ENCODE measurements at regions not wholly inside any gene's neighbourhood (a gene's known extent, or its start where the extent isn't known, plus 50 kb on each side); places are given as distances from the start of the nearest gene placed in this dataset.
"Not testable (repeated sequence)": the region's sequence is repeated elsewhere in the genome, so short reads cannot be mapped to it uniquely, and the experiment has no call there.

DNA sequence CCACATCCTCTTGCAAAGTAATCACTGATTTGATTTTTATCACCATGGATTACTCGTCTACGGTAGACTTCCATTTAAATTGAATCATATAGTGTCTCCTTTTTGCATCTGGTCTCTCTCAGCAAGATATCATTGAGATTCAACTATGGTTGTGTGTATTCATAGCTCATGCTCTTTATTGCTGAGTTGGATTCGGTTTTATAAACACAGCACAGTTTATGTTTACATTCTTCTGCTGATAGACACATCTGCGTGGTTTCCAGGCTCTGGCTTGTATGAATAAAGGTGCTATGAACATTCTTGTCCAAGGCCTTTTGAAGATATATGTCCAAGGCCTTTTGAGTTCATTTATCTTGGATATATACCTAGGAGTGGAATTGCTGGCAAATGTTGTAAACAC, 356.5 kb upstream of the CELF2 start:
- DNase-seq = no peak

DNA sequence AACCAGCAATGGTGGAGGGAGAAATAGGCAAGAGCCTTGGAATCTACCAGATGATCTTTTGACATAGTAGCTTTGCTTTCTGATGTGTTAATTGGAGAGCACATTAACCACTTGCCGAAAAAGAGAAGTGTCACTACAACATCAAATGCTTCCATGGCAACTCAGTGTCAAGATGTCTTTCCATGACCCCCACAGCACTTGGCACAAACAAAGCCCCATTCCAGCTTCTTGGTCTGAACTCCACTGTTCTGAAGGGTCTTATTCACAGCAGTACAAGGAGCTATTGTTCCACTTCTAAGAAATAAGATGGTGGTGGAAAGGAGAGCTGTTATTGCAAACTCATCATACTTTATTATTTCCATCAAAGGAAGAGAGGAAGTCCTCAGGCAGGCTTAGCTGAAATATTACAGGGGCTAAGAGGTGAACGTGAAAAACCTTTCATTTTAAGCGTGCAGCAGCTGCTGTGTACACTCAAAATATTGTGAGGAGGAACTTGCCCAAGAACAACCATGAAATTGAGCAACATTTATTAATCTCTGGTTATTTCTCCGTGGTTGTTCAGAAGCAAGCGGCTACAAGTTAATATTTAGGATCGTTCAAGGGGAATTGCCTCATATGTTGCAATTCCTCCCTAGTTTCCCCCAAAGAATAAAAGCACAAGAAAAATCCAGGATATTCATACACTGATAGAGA, 354.8 kb upstream of the CELF2 start:
- no peak for DNase-seq

DNA sequence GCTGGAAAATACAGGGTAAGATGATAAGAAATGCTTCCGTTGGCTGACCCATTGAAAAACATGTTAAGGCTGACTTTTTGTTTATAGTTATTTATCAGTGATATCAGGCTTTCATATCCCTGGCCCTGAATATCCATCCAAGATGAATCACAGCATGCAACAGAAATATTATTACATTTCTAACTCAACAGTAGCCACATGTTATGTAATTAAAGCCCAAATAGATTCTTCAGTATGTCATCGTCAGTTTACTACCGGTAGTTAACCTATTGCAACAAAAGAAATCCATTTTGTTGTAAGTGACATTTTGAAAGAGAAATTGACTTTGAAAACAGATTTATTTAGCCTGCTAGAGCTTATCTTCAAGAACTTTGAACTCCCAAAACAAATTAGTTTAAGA, 354.1 kb upstream of the CELF2 start:
- DNase-seq = no peak

DNA sequence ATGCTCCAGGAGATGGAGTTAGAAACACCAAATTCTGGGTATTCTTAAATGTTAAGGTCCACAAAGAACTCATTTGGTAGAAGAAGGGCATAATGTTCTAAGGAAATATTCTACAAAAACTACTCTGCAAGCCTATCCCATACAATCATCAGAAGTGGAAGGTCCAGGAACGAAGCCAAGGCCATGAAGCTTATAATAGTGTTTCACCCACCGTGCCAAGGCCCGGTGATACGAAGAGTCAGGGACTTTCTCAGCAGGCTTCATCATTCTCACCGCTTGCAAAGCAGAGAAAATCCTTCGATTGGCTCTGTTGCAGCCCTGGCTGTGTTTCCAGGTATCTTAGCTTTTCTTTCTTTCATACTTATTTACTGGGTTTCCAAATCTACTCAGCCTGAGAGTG, 351.9 kb upstream of the CELF2 start:
- no peak for DNase-seq

DNA sequence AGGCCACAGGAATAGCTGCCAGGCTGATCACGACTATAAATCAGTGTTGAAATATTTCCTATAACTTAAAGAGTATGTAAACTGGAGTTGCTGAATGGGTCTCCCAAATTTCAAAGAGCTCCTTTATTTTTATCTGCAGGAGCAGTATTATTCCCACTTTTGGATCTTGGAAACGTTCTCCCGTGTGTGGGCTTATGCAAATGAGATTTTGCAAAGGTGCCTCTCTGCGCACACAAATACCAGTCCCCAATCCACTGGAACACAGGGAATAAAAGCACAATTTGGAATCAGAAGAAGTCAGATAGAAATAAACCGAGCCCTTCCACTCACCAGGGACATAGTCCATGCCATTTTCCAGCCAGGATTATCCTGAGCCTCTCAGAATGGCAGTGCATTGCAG, 350.2 kb upstream of the CELF2 start:
- DNase-seq = no peak

DNA sequence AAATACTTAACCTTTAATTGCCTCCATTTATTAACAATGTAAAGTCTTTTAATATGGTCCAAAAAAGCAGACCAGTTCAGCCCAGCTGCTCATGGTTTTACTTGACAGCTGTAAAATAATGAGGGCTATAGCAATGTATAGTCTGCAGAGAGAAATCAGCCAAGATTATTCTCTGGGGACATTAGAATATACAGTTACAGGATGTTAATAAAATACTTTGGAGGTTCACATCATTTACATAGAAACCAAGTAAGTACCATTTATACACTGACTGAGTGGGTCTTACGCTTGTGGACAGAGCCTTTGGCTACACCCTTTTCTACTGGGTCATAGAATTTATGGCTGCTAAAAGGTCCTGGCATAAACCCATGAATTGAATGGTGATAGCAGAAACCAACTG, 340.7 kb upstream of the CELF2 start:
- DNase-seq = no peak

DNA sequence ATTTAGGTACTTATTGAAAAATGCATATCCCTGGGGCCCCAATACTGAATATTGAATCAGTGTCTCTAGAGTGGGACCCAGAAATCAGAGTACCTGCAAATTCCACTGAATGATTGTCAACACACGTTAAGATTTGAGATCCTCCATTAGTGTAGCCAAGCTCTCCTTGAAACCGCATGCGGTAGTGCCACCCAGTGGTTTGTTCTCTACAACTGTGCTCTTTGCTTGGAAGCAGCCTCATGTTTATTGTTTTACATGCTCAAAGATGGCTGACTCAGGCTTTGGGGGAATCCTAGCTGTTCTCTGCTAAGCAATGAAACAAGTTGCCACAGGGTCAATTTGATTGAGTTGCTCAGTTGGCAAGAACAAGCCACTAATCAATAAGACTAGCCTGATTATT, 340.2 kb upstream of the CELF2 start:
- DNase-seq = peak; percentile 59

DNA sequence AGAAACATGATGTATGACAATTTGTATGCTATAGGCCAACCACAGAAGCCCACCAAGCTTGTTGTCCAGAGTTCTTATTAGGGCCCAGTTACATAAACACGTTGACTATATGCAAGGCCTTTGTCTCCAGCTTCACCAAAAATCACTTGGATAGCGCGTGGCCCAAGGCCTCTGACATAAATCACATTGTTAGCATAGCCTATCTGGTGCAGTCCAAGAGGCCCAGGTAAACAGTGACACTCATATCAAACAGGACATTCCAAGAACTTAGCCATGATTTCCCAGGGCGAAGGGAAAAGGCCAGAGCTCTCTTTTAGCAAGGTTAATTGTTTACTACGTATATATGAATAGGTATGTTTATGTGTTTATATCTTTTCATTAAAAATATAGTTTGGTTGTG, 337.2 kb upstream of the CELF2 start:
- no peak for DNase-seq

DNA sequence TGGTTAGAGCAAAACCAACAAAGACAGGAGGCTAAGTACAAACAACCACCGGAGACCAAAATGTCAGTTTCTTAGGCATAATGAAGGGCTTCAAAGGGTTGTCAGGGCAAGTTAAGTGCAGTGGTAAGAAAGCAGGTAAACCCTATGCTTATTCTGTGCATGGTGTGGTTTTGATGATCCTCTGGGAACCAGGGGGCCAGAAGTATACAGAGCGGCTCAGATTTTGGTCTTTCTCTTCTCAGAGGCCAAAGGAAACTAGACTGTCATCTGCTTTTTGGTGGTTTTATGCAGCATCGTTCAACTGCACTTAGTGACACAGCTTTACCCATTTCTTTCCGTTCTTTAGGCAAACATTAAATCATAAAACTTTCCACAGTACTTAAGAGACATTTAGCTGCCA, 332.7 kb upstream of the CELF2 start:
- no peak for DNase-seq

DNA sequence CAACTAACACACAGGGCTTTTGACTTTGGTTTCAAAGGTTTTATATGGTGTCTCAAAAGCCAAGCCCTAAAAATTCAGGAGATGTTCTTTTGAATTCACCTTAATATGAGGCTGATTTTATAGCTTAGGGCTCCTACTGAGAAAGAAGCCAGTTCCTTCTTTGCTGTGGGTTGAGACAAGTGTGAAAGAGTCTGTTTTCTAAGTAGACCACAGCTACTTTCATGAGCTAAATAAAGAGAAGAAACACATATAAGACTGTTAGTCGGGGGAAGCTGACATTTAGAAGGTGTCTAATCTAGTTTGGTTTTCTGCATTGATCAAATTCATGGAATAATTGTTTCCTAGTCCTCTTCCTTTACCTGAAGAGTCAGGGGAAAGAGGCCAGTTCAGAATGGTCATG, 332.1 kb upstream of the CELF2 start:
- DNase-seq = no peak

DNA sequence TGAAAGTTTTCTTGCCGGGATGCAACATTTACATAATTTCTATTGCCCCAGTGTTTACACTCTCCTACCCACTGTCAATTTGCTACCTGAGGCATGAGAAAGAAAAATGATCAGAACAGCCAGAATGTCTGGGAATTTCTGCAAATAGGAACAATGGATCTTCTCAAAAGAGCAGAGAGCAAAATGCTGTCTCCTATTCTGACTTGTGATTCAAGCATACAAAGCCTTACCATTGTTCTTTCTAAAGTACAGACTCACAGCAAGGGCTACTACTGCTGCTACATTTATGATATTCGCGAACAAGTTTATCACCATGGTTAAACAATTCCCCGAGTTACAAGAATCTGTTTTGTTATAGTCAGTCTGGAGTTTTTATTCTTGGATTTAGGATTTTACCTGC, 329.9 kb upstream of the CELF2 start:
- DNase-seq = no peak

DNA sequence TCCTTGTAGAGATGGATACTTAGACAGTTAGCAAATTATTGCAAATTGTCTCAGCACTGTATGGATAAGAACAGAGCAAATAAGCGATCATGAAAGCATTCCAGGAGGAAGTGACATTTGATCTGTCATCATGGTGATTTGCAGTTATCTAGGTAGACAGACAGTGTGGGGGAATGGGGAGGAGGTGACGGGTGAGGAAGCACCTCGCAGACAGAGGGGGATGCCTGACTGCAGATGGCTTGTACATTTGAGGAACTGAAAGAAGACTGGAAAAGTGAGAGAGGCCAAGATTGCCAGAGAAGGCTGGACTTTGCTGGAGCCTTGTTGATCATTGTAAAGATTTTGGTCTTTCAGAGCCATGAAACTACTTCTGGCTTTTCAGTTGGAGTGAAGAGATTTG, 318.2 kb upstream of the CELF2 start:
- no peak for DNase-seq

DNA sequence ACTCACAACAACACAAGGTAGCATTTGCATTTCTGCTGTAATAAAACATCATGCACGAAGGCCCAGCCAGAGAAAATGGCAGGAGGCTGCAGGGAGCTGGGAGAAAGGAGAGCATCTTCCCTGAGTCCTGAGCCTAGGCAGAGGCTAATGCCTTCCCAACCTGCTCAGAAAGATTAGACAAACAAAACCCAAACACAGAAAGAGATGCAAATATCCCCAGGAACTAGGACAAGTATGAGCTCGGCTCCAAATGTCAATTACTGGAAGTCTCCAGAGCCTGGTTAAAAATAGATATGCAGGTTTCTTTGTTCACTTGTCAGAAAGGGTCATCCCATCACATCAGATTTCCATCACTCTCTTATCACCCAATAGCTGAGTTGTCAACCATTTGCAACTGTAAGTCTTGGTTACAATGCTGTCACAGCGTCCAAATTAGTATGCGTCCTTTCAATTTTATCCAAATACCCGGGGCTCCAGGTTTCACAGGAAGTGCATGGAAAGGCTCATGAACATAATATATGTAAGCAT, 316.5 kb upstream of the CELF2 start:
- no peak for DNase-seq

DNA sequence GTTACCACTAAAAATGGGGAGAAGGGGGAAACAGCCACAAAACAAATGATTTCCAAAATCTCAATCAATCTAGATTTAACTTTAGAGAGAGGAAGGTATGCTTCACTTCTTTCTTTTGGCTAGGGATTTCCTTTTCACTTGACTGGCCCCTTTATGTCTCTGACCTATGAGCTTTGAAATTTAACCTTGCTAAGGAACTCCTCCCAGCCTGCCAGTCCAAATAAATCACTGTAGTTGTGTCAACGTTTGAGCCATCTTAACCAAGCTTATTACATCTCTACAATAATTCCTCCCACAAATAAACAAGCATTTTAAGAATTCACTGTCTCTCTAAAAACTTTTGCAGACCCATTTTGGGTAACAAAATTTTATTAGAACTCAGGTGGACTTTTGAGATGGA, 315.5 kb upstream of the CELF2 start:
- no peak for DNase-seq

DNA sequence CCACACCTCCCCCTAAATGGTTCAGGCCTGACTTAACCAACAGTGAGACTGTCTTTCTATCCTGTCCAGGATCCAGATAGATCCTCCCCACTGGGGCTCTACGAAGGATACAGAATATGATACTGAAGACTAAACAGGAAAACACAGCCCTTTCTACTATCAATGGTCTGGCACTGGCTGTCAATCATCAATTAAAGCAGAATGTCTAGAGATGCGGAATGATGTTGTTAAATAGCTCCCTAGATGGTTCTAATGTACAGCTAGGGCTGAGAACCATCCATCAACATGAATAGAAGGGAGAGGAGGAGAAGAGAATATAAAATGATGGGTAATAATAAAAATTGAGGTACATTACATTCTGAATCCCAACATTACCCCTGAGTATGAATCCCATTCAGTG, 314.3 kb upstream of the CELF2 start:
- DNase-seq = no peak

DNA sequence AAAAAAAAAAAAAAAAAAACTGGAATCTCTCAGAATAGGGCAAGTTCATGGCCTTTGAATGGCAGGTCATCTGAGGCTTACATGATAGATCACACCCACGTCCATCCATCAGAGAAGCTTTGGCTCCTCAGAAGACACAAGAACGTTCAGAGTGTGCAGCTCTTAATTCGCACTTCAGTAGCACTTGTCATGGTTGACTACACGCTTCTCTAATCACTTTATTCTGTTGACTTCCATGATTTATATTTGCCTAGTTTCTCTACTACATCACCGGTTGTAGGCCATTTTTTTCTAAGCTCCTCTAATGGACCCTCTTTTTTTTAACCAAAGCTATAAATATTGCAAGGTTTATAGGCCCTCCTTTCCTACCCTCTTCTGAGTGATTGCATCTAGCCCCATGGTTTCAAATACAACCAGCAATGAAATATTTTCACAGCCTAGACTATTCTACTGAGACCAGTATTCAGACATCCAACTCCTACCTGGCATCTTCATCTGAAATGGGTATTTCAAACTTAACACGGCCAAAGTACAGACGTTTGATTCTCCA, 305.4 kb upstream of the CELF2 start:
- DNase-seq = no peak

DNA sequence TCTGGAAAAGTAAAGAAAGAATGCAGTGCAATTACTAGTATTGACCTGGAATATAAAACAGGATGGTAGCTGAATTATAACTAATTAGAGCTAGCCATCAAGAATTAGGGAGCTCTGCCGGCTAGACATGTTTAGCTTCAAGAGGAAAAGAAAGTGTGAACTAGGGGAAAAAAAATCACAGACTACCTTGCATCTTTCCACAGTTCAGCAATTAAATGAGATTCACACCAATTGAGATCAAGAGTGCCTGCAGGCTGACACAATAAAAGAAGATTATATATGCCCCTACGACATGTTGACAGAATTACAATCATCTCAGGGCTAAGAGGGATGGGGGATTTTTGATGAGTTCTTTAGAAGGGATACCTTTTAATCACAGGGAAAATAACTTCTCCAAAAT, 303.3 kb upstream of the CELF2 start:
- DNase-seq = no peak

DNA sequence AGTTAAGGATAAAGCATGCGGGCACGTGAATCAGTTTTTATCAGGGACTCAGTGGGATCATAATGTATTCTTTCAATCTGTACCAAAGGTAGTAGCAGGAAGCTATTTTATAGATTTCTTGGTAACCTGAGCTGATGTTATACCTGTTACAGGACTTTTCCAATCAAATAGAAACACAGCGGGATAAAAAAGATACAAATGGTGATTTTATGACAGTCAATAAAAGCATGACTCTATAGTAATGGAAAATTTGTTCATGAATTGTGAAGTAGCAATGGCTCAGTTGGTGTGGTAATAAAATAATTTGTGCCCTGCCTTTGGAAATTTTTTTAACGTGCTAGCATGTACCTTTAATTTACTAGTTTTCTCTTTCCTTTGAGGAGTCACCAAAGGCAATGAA, 300.7 kb upstream of the CELF2 start:
- no peak for DNase-seq

DNA sequence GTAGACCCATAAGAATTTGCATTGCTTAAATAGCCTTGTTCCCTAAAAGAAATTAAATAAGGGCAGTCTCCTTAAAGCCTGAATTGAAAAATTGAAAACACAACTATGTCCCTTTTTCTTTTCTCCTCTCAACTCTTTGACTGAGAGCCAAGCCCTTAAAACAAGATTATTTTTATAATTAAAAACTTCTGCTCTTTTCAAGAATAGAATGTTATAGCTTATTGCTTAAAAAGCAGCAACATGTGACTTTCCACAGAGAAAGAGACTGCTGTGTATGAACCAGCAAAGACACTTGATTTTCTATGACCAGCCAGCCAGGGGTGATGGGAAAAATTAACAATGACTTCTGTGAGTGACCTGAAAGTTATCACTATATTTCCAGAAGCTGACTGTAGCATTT, 295.2 kb upstream of the CELF2 start:
- no peak for DNase-seq

DNA sequence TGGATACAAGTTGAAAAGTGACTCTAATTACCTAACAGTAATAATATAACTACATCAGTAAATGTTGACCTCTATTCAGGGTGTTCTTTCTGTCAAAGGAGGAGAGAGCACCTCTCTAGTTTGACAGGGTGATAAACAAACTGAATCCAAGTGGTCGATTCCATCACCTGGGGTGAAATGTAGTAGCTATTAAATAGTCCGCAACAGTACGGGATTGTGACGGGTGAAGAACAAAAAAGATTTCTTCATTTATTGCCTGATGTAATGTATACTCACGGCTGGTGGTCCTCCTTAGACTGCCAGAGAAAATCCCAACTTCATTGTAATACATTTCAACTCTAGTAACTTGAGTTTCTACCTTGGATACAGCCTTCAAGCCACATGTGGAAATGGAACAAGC, 292.5 kb upstream of the CELF2 start:
- no peak for DNase-seq

DNA sequence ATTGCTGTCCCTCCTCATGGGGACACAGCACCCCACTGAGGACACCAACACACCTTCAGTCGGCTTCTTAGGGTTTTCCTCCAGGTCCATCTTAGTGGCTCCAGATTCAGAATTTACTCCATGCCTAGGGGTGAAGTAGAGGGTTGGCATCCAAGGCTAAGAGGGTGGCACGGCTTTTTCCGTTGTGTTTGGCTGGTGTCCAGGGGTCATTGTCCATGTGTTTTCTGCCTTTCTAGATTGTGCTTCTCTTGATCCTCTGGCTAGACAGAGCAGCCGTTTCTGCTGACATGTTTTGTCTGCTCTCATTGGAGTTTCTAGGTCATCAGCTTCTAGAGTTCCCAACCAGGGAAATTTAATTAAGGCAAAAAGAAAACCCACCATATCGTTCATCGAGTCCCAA, 291.6 kb upstream of the CELF2 start:
- no peak for DNase-seq

DNA sequence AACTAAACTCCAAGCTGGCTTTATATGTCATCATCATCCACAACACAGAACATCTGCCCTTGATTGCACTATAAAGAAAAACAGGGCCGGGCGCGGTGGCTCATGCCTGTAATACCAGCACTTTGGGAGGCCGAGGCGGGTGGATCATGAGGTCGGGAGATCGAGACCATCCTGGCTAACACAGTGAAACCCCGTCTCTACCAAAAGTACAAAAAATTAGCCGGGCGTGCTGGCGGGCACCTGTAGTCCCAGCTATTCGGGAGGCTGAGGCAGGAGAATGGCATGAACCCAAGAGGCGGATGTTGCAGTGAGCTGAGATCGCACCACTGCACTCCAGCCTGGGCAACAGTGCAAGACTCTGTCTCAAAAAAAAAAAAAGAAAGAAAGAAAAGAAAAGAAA, 290.3 kb upstream of the CELF2 start:
- not testable (repeated sequence) for DNase-seq

DNA sequence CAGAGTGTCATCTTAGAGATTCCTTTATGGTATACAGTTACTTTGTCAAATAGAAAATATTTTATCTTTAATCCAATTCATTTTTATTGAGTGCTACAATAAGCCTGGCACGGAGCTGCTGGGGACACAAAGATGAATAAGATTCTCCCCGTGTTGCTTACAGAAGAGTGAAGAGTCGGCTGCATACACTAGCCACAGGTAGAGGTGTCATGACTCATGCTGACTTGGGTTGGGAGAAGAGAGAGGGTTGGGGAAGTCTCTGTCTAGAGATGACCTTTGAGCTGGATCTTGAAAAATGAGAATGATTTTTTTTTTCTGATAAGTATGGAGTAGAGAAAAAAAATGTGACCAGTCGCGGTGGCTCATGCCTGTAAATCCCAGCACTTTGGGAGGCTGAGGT, 289.9 kb upstream of the CELF2 start:
- DNase-seq = no peak

DNA sequence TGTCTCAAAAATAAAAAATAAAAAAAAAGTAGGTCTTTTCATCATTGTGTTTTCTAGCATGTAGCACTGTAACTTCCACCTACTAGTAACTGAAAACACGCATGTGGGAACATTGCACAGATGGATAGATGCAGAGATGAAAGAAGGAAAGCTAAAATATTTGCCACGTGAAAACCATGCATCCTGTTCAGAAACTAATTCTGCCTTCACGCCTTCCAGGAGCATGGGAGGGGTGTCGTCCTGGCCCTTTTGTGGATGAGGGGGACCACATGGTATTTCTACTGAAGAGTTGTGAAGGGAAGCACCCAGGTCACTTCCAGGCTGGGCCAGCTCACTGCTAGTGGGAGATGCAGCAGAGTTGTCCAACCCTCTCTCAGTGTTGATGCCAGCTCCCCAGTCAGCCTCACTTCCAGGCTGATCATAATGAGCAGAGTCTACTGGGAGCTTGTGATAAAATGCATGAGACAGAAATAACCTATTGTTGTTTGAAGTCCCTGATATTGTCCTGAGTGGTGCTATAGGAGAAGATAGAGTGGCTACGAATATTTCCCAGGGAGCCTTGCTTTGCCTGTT, 287.1 kb upstream of the CELF2 start:
- DNase-seq = no peak

DNA sequence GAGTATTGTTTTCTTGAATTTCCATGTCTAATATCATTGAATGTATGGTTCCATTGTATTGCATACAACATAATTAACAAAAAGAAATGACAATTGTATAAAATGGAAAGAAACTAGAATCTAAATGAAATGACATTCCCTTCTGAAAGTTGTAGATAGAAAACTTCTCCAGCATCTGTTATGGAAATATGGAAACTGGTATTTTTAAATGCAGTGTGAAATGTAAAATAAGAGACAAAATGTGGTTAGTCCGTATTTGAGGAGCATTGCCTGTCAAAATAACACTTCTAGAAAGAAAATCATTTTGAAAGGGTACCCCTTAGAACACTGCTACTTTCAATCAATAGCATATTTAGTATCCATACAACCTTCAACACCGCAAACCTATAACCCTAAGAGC, 286.3 kb upstream of the CELF2 start:
- no peak for DNase-seq

Measured in DMS53 (cell line).